ENCODE measurements at regions not wholly inside any gene's neighbourhood (a gene's known extent, or its start where the extent isn't known, plus 50 kb on each side); places are given as distances from the start of the nearest gene placed in this dataset.

DNA sequence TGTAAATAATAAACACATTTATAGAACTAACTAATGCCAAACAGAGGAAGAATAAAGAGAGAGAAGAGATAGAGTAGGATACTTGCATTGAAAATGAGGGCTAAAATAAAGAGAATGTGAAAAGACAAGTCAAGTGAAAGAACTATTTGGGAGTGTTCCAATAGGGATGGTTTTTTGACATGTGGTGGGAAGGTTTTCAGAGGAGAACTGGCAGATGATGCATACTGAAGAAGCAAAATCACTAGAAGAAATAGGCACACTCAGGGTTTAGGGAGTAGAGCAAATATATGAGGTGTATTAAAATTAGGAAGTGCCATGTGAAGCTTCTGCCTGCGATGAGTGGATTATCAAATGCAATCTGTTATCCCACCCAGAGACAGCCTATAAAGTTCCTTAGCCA, 744.8 kb downstream of the REEP3 start:
- Histone ChIP-seq H3K27ac (ENCODE audit: extremely low read length, insufficient read depth, low read length) (no peak overlapping the region), H3K4me3 (replicated peaks in 1 of 3; ENCODE audit: insufficient read depth in 1 of 3, low read depth in 2 of 3, low read length in 3 of 3) (no peak overlapping the region), H3K36me3 (replicated peaks in 1 of 2; ENCODE audit: control insufficient read depth in 1 of 2, insufficient read depth in 2 of 2, low read length in 2 of 2) (no peaks in the 10 kb centered on the region), H4K20me1 (ENCODE audit: insufficient read depth, low read length) (no peaks in the 10 kb centered on the region), H3K4me2 (ENCODE audit: low read depth, low read length) (no peak overlapping the region), H3K4me1 (ENCODE audit: insufficient read depth, low read length) (no peaks in the 10 kb centered on the region), H3K9ac (ENCODE audit: insufficient read depth, low read depth, low read length) (no peak overlapping the region), H3K9me3 (ENCODE audit: low read length) (no peaks in the 10 kb centered on the region), H3K79me2 (ENCODE audit: insufficient read depth, low read length) (no peaks in the 10 kb centered on the region), H2AFZ (ENCODE audit: low read length) (no peak overlapping the region), H3K27me3 (ENCODE audit: control insufficient read depth in 1 of 2, insufficient read depth in 2 of 2, low read length in 2 of 2) (no peaks in the 10 kb centered on the region; a peak in 1 of 5 replicates)
- intact Hi-C loops (cut with micrococcal nuclease; ENCODE audit: unreplicated experiment) (no loop called here), in situ Hi-C loops (cut with HindIII; ENCODE audit: extremely low pct_ligation_motif_present, low pct_unique_long_range_greater_than_20kb) (no loop called here)
- no peak for ATAC-seq
- FAIRE-seq = no peak
- no peak for DNase-seq (ENCODE audit: low spot score)
- TF ChIP-seq ZNF569 (CRISPR knock-in tag; IDR thresholded peaks at IDR 0.05; ENCODE audit: borderline replicate concordance) (no peak), KDM4B (CRISPR knock-in tag; IDR thresholded peaks at IDR 0.05) (no peak), ZNF614 (CRISPR knock-in tag; IDR thresholded peaks at IDR 0.05; ENCODE audit: borderline replicate concordance) (no peak), SKI (IDR thresholded peaks at IDR 0.05; ENCODE audit: partially characterized antibody) (no peak), ARNT (IDR thresholded peaks at IDR 0.05) (no peak), DPF2 (CRISPR knock-in tag; IDR thresholded peaks at IDR 0.05; ENCODE audit: borderline replicate concordance, low read depth) (no peak), ZSCAN20 (CRISPR knock-in tag; IDR thresholded peaks at IDR 0.05; ENCODE audit: borderline replicate concordance) (no peak), ESRRA (CRISPR knock-in tag; IDR thresholded peaks at IDR 0.05; ENCODE audit: low read depth) (no peak), ZHX1 (CRISPR knock-in tag; IDR thresholded peaks at IDR 0.05; ENCODE audit: low read depth) (no peak), MLLT10 (CRISPR knock-in tag; IDR thresholded peaks at IDR 0.05) (no peak), MAF1 (CRISPR knock-in tag; IDR thresholded peaks at IDR 0.05; ENCODE audit: borderline replicate concordance) (no peak)
- TF ChIP-seq, protein P1, sequence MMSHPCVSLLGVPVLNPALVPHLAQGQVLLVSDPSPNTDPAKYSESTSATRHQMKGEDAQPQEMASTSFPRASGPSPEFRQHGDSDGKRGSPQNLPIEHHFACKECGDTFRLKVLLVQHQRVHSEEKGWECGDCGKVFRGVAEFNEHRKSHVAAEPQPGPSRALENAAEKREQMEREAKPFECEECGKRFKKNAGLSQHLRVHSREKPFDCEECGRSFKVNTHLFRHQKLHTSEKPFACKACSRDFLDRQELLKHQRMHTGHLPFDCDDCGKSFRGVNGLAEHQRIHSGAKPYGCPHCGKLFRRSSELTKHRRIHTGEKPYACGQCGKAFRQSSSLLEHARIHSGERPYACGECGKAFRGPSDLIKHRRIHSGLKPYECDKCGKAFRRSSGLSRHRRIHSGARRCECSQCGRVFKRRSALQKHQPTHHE (CRISPR knock-in tag; IDR thresholded peaks at IDR 0.05; ENCODE audit: borderline replicate concordance) = no peak
- ChIA-PET CTCF (ENCODE audit: low intra/inter-chr PET ratio, low total read pairs) (no interaction called here), POLR2A (no interaction called here)
- WGBS (ENCODE audit: low lambda C conversion rate) = 55% methylated on average over 1 of the region's 1 CpG
- BruUV-seq (replicated peaks) = no TSS peak

Data from HepG2 (cell line).